K562 (cell line): ENCODE measurements at regions not wholly inside any gene's neighbourhood (a gene's known extent, or its start where the extent isn't known, plus 50 kb on each side); places are given as distances from the start of the nearest gene placed in this dataset.

Experiments
- HDAC2 ChIP-seq: fragments of 450-650 bp; IDR thresholded peaks from 2 replicates; pipeline ENCODE4 v1.6.1; 2016; ENCODE audit warnings: mild to moderate bottlenecking
- ZC3H8 ChIP-seq: fragments of 450-650 bp; IDR thresholded peaks from 2 replicates; pipeline ENCODE4 v1.6.1; 2017
- ZNF212 ChIP-seq: fragments of 450-650 bp; formaldehyde crosslinking; IDR thresholded peaks from 2 replicates; pipeline ENCODE4 v1.4.0; 2020; ENCODE audit warnings: mild to moderate bottlenecking
- TF ChIP-seq, protein P1 (sequence below), 2 experiments: fragments of 450-650 bp in 1 of 2; sonication (generic) in 1 of 2; formaldehyde crosslinking in 1 of 2; IDR thresholded peaks; 2 replicates each; pipeline versions ENCODE4 v1.7.1 to v1.9.0; 2016 to 2022; ENCODE audit warnings: inconsistent platforms in 1 of 2, mild to moderate bottlenecking in 1 of 2, missing genetic modification reagents in 1 of 2

DNA sequence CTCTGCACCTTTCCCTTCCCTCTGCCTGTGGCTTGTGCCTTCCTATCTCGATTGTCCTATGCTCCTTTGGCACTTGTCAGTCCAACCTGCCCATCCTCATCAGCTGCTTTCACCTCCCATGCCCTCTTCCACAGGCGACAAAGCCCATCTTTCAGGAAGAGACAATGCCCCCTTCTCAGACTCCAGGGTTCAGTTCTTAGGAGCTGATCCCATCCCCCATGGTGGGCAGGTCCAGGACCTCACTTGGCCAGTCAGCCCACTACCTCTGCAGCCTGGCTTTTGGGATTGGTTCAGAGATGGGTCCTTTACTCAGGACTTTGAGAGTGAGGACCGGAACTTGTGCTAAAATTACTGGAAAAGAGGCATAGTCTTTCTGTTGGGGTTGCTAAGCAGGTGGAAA is 74.0 kb upstream of the NANOS1 start (continued):
- TF ChIP-seq, protein P1, sequence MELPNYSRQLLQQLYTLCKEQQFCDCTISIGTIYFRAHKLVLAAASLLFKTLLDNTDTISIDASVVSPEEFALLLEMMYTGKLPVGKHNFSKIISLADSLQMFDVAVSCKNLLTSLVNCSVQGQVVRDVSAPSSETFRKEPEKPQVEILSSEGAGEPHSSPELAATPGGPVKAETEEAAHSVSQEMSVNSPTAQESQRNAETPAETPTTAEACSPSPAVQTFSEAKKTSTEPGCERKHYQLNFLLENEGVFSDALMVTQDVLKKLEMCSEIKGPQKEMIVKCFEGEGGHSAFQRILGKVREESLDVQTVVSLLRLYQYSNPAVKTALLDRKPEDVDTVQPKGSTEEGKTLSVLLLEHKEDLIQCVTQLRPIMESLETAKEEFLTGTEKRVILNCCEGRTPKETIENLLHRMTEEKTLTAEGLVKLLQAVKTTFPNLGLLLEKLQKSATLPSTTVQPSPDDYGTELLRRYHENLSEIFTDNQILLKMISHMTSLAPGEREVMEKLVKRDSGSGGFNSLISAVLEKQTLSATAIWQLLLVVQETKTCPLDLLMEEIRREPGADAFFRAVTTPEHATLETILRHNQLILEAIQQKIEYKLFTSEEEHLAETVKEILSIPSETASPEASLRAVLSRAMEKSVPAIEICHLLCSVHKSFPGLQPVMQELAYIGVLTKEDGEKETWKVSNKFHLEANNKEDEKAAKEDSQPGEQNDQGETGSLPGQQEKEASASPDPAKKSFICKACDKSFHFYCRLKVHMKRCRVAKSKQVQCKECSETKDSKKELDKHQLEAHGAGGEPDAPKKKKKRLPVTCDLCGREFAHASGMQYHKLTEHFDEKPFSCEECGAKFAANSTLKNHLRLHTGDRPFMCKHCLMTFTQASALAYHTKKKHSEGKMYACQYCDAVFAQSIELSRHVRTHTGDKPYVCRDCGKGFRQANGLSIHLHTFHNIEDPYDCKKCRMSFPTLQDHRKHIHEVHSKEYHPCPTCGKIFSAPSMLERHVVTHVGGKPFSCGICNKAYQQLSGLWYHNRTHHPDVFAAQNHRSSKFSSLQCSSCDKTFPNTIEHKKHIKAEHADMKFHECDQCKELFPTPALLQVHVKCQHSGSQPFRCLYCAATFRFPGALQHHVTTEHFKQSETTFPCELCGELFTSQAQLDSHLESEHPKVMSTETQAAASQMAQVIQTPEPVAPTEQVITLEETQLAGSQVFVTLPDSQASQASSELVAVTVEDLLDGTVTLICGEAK (IDR thresholded peaks at IDR 0.05): no peak
- TF ChIP-seq, protein P1 (CRISPR knock-in tag; IDR thresholded peaks at IDR 0.05): no peak
- TF ChIP-seq ZC3H8 (no peak), ZNF212 (CRISPR knock-in tag) (no peak), HDAC2 (no peak)
